GM04503 (cell line): ENCODE measurements at regions not wholly inside any gene's neighbourhood (a gene's known extent, or its start where the extent isn't known, plus 50 kb on each side); places are given as distances from the start of the nearest gene placed in this dataset.
"Not testable (repeated sequence)": the region's sequence is repeated elsewhere in the genome, so short reads cannot be mapped to it uniquely, and the experiment has no call there.

Experiments
- DNase-seq: peaks from one replicate; pipeline ENCODE4 v3.0.0-alpha.2; 2012; ENCODE audit warnings: low read depth

DNA sequence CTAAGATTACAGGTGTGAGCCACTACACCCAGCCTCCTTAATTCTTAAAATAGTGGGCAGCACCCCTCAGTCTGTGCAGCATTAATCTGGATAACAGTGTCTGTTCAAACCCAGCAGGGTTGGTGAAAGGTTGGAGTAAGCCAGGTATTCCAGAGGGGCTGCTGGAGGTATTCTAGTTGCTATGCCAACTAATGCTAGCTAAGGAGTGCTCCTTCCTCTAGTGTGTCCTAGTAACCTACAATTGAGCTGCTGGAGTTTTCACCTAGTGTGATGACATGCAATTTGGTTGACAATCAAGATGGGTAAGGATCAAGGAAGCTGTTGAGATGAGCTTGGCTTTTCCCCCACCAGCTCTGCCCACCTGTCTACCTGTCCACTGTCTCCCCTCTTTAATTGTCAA, 100.2 kb upstream of the IPO9 start:
- DNase-seq = no peak

DNA sequence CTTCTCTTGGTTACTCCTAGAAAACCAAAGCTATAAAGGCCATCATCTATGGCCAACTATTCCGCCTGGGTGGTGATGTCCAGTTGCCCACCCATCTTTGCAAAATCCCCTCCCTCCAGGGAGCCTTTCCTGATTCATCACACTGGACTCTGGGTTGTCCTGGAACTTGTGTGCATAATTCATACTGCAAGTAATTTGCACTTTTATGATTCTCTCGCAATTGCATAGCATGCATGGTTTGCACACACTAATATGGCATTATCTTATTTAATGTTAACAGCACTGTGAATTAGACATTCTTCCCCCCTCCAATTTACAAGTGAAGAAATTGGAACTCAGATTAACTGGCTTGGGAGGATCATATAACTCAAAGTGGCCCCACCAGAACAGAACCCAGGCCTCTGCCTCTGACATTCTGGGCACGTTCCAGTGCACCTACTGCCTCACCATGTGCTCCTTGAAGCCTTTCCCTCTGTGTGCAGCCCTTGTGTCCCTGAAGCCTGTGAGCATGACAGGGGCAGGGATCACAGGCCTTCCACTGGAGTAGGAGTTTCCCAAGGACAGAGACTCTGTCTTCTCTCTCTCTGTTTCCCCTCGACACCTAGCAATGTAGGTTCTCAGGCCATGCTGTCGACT, 98.9 kb upstream of the IPO9 start:
- DNase-seq = no peak

DNA sequence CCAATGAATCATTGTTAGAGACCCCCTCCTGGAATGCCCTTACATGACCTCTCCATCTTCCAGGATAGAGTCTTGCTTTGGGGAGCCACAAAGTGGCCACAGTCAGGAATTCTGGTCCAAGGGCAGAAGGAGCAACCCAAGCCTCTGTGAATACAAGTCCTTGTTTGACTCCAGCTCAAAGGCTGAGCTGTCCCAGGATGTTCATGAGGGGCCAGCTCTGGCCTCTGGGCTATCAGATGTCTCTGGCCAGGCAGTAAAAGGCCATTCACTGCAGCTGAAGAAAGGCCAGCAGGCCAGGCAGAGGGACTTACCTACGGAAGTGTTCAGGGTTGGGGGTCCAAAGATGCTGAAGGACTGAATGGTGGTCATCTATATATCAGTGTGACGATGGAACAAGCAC, 98.3 kb upstream of the IPO9 start:
- no peak for DNase-seq

DNA sequence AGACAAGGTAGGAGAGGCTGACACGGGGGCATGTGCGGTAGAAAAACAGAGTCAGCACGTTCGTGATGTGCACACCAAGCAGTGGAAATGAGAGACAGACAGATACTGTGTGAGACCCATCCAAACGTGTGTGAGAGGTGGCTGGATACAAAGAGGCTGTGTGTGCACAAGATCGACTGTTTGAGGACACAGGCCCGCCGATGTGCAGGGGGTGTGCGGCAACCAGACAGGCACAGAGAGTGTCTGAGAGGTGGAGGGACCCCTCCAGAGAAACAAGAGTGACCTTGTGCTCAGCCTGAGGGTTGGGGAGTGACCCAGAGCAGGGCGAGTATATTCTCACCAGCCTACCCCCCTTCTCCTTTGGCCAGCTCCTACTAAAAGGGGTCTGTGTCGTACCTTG, 97.8 kb upstream of the IPO9 start:
- DNase-seq = no peak

DNA sequence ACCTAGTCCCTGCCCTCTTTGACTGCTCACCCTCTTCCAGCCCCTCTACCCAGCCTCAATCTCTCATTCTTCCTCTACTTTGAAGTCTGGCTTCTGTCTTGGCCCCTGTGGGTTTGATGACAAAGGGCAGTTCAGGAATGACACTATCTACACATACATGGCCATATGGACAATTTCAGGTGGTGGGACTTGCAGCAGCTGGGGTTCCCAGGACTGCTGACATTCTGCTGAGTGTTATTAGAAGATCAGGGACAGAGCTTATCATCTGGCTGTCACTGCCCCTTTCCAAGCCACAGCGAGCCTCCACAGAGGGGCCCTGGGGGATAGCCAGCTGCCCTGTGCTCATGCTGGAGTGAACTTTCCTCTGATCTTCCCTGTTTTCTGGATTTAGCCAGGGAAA, 97.4 kb upstream of the IPO9 start:
- no peak for DNase-seq

DNA sequence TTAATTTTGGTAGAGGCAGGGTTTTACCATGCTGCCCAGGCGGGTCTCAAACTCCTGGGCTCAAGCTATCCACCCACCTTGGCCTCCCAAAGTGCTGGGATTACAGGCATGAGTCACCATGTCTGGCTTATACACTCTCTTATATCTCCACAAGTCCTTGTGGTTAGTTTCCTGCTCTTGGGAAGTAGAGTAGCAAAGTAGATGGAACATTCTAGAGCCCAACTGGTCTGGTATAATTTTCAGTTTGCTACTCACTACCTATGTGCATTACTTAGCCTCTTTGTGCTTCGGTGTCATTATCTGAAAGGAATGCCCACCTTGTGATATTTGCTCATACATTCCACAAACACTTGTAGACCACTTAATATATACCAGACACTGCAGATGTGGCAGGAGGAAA, 96.6 kb upstream of the IPO9 start:
- no peak for DNase-seq

DNA sequence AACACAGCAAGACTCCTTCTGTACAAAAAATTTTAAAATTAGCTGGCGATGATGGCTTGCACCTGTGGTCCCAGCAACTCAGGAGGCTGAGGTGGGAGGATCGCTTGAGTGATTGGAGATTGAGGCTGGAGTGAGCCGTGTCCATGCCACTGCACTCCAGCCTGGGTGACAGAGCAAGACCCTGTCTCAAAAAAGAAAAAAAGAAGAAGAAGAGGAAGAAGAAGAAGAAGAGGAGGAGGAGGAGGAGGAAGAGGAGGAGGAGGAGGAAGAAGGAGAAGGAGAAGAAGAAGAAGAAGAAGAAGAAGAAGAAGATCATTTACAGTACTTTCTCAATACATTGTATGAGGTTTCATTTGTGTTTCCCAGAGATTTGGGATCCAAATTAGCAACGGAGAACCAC, 94.7 kb upstream of the IPO9 start:
- not testable (repeated sequence) for DNase-seq

DNA sequence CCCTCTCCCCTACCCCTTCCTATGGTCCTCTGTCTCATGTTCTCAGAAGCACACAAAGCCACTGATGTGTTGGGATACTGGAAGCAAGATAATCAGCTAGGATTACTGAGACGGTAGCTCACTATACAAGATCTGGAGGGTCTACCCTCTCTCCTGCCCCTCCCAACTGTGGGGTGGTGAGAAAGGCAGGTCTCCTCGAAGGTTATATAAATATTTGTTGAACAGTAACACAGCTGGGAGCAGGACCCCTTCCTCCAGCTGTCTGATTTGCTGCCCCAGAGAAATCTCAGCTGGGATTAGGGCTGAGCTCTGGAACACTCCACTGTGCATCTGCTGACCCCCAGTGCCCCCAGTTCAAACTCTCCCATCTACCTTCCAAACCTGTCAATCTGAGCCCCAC, 94.2 kb upstream of the IPO9 start:
- no peak for DNase-seq

DNA sequence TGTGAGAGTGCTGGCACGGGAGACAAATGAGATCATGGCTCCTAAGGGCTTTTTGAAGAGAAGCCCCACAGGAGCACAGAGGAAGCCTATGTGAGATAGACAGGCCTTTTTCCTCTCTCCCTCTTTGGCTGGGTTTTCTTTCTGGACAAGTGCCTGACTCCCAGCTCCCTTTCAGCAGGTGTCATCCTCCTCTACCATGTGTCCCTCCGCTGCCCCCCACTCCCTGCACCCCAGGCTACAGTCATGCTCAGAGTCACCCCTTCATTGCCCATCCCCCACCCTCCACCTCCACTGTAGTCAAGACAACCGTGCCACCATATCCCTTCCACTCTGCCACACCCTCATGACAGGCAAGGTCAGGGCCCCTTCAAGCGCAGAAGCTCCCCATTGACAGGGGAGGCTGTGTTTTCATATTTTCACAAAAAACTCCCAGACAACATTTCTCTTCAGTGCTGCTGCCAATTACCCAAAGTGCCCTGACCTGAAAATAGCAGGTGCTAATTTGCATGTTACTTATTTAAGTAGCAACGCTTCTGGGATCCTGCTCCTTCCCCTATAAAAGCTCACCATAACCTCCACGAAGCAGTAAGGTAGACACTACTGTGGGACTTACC, 92.1 kb upstream of the IPO9 start:
- no peak for DNase-seq

DNA sequence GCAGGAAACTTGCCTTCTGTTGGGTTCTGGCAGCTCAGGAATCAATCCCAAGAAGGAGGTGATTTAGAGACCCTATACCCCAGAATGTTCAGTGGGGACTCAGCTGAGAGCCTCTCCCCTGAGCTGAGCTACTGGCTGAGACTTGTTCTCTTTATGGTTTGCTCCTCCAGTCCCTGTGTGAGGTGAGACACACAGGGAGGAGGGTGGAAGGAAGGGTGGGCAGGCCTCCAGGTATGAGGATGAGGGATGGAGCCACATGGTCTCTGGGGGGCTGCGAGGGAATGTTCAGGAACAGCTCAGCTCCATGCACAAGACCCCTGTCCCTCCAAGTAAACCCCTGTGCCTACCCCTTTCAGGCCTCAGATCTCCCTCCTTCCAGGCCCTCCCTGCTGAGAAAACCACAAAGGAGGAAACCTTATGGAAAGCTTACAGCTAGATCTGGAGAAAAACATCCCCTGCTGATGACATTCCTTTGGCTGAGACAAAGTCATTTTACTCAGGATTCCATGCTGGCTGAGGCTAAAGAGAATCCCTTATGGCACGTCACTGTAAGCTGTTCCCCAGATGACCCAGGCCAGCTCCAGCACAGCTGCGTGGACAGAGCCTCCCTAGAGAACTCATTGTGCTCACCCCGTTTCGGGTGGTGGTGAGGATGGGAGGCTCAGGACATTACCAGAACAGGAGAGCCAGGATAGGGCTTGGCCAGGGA, 91.5 kb upstream of the IPO9 start:
- no peak for DNase-seq

DNA sequence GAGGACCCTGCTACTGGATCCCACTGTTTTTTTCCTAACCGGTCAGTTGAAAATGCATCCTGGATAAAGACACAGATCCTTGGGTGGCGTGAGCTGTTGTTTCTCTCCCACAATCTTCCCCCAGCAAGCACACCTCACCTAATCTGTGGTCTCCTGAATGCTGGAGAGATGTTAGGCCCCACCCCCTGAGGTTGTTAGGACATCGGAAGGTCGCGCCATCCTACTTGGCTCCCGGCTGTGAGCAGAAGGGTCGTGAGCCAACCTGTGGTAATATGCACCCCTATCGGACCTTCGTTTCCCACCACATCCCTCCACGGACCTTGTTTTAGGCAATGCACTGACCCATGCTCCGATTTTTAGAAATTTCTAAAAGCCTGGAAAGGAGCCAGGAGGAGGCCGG, 89.9 kb upstream of the IPO9 start:
- DNase-seq = no peak

DNA sequence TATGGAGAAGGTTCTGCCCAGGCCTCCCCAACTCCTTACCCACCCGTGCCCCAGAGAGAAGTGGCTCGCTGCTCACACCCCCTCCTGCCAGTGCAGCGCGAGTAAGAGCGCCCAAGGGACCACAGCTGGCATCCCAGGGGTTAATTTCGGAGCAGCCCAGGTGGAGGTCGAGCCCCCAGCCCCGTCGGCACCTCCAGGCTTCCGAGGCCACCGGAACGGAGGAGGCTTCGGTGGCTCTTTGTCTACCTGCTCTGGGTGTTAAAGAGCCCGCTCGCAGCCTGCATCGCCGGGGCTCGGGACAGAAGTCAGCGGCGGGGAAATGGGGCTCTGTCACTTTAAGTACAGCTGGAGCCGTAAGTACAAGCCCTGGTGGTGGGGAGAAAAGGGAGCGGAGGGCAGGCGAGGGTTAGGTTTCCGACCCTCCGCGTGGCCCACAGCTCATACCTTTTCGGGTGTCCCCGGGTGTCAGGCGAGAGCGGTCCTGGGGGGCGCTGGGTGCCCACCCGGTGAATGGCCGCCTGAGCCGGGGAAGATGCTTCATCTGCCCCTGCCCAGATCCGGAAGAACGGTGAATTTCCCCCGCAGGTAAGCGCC, 89.4 kb upstream of the IPO9 start:
- no peak for DNase-seq

DNA sequence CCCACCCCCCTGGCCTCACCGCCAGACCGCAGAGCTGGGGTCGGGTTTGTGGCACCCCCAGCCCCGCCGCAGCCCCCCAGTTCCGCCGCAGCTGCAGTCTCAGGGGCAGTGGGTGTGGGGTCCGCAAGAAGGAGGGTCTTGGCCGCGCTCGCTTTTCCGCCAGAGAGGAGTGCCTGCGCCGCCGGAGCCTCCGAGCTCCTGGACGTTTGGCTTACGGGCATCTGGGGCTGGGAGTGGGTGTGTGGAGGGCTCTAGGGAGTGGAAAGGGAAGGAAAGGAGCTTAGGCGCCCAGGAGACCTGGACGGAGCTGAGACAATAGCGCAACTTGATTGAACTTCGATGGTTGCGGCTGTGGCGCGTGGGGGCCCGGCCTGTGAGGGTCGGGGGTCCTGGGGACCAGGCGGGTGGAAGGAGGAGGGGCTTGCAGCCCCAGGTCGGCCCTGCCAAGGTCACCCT, 88.8 kb upstream of the IPO9 start:
- no peak for DNase-seq

DNA sequence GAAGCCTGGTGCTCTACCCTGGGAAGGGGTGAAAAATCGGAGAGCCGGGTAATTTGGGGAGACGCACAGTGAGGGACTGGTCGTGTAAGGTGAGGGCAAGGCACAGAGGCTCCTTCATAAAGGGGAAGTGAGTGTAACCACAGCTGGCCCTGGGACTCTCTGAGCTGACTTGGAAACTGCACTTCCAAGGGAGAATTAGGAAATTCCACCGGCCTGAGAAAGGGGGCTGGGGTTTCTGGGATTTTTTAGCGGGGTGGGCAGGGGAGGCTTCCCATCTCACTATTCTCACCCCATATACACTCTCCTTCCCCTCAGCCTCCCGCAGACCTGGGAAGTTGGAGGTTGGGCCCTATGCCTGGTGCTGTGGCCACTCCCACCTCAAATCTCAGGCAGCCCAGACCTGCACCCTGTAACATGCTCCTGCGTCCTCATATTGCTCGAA, 88.3 kb upstream of the IPO9 start:
- DNase-seq = no peak

DNA sequence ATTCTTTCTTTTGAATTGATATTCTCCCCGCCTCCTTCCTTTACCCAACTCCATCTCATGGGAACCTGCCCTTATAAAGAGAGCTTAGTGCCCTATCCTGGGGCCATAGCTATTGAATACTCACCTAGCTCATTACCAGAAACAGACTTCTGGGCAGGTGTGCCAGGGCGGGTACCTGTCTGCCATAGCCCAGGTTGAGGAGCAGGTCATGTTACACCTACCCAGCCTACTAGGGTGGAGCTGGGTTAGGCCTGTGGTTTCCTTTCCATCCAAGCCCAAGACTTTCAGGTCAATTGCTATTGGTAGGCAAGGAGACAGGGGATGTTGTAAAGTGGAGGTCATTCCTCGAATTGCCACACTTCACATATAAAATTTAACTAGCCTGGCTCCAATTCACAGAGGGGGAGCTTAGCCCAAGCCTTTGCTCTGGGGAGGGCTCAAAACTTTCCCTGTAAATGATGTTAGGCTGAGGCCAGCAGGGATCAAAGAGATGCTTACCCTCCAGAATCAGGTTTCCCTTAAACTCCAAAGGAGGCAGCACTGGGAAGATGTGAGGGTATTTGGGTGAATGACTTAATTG, 87.1 kb upstream of the IPO9 start:
- no peak for DNase-seq

DNA sequence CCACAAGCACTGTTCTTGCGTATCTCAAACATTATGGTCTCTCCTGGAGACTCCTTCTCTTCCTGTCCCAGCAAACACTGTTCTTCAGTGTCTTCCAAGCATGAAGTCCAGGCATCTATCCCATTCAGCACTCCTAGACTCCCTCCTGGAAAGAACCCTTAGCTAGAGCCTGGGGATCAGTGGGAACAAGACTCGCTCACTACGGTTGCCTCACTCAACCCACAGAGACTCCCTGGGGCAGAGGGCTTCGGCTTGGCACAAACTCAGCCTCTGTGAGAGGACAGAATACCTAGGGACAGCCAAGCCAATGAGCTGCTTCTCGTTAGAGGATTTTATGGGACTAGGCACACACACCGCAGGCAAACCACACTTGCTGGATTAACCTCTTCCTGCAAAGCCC, 86.5 kb upstream of the IPO9 start:
- no peak for DNase-seq

DNA sequence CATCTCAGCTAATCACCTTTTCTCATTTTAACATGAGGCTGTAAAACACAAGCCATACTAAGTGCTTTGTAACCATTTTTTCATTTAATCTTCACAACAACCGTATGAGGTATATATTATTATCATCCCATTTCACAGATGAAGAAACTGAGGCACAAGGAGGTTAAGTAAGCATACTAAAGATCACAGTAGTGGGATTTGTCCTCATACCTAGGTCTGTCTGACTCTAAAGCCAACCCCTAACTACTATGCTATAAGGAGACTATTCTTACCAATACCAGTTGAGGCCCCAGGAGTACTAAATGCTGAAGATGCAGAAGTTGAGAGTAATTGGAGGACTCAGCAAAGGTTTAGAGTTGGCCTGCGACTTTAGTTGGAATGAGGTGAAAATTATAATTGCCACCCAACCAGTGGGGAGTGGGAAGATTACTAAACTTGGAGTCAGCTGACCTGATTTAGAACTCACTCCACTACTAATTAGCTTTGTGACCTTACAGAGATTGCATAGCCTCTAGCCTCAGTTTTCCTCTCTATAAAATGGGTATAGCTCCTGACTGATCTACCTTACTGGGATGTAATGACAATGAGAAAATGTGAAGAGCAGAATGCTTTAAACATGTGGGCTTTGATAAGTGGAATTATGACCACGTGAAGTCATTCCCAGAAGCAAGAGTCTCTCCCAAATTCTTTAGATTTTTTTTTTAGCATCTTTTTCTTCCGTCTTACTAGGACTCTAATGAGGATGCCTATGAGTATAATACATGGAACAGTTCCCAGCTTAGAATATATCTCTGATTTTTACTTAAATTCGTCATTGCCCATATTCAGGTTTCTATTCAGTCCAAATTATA, 85.8 kb upstream of the IPO9 start:
- no peak for DNase-seq

DNA sequence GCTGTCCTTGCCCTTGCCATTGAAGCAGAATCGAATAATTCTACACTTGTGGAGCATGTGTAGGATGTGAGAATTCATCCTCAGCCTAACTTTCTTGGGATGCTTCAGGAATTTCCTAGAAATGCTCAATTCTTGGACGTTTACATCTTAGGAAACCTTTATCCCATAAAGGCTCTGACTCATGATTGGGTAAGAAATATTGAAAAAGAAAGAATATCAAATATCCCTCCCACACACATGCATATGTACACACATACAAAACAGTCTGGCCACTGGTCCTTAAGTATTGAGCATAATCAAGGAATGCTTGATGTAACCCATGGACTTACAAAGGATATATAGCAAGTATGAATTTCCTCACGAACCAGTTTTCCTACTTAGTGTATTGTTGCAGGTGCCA, 83.9 kb upstream of the IPO9 start:
- no peak for DNase-seq

DNA sequence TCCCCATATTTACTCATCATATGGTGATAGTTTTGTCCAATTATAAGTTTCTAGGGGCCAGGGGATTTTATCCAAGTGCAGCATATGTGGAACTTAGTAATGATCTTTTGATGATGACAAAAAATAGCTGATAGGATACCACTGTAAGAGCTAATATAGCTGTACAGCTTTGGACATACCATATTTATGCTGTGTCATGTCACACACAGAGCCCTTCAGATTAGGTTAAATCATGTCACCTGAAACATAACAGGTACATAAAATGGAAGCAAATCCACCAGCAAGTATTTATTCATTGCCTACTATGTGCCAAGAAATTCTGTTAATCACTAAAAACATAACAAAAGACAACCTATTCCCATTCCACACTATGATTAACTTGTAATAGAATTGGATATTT, 82.8 kb upstream of the IPO9 start:
- no peak for DNase-seq

DNA sequence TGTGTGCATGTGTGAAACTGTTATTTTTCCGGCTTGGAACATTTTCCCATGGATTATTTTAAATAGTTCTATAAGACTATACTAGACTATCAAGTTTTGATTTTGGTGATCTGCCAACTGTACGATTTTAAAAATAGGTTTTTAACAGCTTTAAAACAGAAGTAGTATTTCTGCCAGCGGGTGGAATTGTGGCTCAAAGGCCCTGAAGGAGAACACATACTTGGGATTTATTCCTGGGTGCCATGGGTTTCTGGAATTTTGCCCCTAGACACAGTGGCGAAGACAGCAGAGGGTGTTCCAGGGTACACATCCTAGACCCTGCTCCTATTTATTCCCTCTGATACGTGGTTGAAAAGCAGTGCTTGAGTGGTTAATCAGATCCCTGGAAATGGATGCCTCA, 81.7 kb upstream of the IPO9 start:
- DNase-seq = no peak

DNA sequence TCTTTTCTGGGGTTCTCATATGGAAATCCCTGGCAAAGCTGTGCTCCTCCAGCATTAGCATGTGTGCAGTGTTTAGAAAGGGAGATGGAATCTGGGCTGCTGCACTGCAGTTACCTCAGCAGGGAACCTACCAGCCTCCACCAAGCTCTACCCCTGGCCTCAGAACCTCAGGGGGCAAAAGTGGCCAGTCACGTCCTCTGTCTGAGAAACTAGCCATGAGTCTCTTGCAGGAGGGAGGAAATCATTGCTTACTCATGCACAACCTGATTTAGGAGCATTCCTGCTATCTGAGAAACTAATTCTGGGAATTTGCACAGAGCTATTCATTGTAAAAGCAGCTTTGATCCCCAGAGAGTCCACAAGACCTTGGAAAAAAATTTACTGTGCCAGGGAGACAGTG, 80.6 kb upstream of the IPO9 start:
- peak; percentile 88 for DNase-seq
